GM19397 (cell line): ENCODE measurements at regions not wholly inside any gene's neighbourhood (a gene's known extent, or its start where the extent isn't known, plus 50 kb on each side); places are given as distances from the start of the nearest gene placed in this dataset.
"Not testable (repeated sequence)": the region's sequence is repeated elsewhere in the genome, so short reads cannot be mapped to it uniquely, and the experiment has no call there.

ENCODE experiments used
- ATAC-seq: cut with Tn5 transposase; IDR thresholded peaks from one replicate; pipeline ENCODE4 v1.9.1; 2021; ENCODE audit warnings: mild to moderate bottlenecking, moderate library complexity; ENCODE audit not compliant: unreplicated experiment

GRCh38 chrX:55142206-55142918 is 53.5 kb downstream of the PAGE2 start:
- ATAC-seq: no peak

DNA sequence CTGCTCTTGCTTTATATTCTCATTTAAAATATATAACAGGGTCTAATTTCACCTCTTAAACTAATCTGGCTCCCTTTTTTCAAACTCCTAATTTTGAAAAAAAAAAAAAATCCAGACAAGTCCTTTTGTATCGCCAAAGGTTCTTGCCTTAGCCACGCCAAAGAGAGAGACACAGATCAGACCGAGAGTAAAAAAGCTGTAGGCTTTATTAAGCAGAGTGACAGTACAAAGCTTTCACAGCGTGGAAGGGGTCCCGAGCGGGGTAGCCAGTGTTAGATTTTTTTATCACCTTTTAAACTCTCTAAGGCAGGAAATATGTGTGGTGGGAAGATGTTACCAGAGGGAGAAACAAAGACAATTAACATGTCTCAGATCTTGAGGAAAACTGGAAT is 54.1 kb downstream of the PAGE2 start:
- ATAC-seq: no peak

DNA sequence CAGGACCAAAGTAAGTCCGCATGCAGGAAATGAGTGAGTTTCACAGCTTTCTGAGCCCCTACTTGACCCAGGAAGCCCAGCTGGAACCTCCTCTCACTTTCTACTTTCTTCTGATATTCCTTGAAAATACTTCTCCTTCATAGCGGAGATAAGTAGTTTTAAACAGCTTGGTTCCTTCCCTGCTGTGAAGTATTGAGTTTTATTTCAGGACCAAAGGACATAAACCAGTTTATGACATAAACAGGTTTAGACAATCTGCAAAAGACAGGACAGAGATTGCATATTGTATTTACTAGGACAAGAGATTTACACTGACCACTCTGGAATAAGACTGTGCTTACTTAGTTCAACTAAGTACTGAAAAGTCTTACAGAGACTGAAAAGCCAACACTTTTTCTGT is 54.8 kb downstream of the PAGE2 start:
- ATAC-seq: no peak

GRCh38 chrX:55144697-55145096 is 55.9 kb downstream of the PAGE2 start:
- ATAC-seq: no peak

GRCh38 chrX:55149242-55149641 is 60.4 kb downstream of the PAGE2 start:
- ATAC-seq: no peak

GRCh38 chrX:55151199-55151598 is 62.4 kb downstream of the PAGE2 start:
- no peak for ATAC-seq

GRCh38 chrX:55159551-55159950 is 60.6 kb upstream of the PAGE5 start:
- no peak for ATAC-seq

GRCh38 chrX:55160685-55161552 is 59.2 kb upstream of the PAGE5 start:
- peak; percentile 96 for ATAC-seq

- no peak for ATAC-seq
Measured at GRCh38 chrX:55161581-55161980, 58.6 kb upstream of the PAGE5 start.

- no peak for ATAC-seq
Measured at GRCh38 chrX:55163171-55163570, 57.0 kb upstream of the PAGE5 start.

GRCh38 chrX:55165026-55165425 is 55.1 kb upstream of the PAGE5 start:
- ATAC-seq: not testable (repeated sequence)

GRCh38 chrX:55167124-55167803 is 52.9 kb upstream of the PAGE5 start:
- no peak for ATAC-seq

GRCh38 chrX:55167901-55168300 is 52.2 kb upstream of the PAGE5 start:
- no peak for ATAC-seq

DNA sequence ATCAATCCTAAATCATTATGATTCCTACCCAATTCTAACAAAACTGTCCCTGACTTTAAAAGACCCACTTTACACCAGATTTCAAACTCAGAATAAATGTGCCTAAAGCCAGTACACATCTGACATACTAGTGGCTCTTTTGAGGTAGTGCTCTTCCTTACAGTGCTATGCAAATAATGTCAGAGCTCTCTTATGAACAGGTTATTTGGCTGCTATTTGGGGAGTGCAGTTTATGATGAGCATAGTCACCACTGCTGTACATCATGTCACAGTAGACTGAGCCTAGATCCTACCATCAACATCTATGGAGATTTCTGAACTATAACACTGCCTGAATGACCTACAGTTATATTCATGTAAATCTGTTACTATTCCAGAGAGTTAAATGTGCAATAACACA is 50.4 kb upstream of the PAGE5 start:
- no peak for ATAC-seq
